ENCODE measurements at regions not wholly inside any gene's neighbourhood (a gene's known extent, or its start where the extent isn't known, plus 50 kb on each side); places are given as distances from the start of the nearest gene placed in this dataset.

GRCh38 chr11:113564527-113565130 is 89.4 kb upstream of the DRD2 start:
- Histone ChIP-seq H3K36me3 (ENCODE audit: control insufficient read depth in 2 of 3, insufficient read depth in 3 of 3, low read length in 3 of 3) (no peaks in the 10 kb centered on the region), H3K27me3 (ENCODE audit: control insufficient read depth, insufficient read depth, low read length) (no peaks in the 10 kb centered on the region), H3K9me3 (ENCODE audit: control insufficient read depth in 2 of 3, insufficient read depth in 1 of 3, low read length in 3 of 3) (no peaks in the 10 kb centered on the region), H3K27ac (ENCODE audit: low read depth in 2 of 2, low read length in 2 of 2) (no peak overlapping the region), H3K4me1 (ENCODE audit: control insufficient read depth in 2 of 3, insufficient read depth in 2 of 3, low read depth in 1 of 3, low read length in 3 of 3) (no peaks in the 10 kb centered on the region), H3K9ac (ENCODE audit: low read length in 3 of 3) (no peak overlapping the region), H3K4me3 (ENCODE audit: low read length in 3 of 3) (no peak overlapping the region)
- FAIRE-seq (no peak), DNase-seq (no peak)
- intact Hi-C loops (cut with DNase I) = no loop called here
- no peak for TF ChIP-seq CTCF (IDR thresholded peaks at IDR 0.05; ENCODE audit: borderline replicate concordance, extremely low read depth, insufficient read depth)

- no peak overlapping the region for H3K27ac ChIP-seq (ENCODE audit: low read depth in 2 of 2, low read length in 2 of 2)
- H3K36me3 ChIP-seq (ENCODE audit: control insufficient read depth in 2 of 3, insufficient read depth in 3 of 3, low read length in 3 of 3) = no peaks in the 10 kb centered on the region
- H3K4me1 ChIP-seq (ENCODE audit: control insufficient read depth in 2 of 3, insufficient read depth in 2 of 3, low read depth in 1 of 3, low read length in 3 of 3) = no peaks in the 10 kb centered on the region
- intact Hi-C loops (cut with DNase I) = no loop called here
- FAIRE-seq = no peak
- H3K27me3 ChIP-seq (ENCODE audit: control insufficient read depth, insufficient read depth, low read length) = no peaks in the 10 kb centered on the region
- H3K4me3 ChIP-seq (ENCODE audit: low read length in 3 of 3) = no peak overlapping the region
- no peak for DNase-seq
- no peak for TF ChIP-seq CTCF (IDR thresholded peaks at IDR 0.05; ENCODE audit: borderline replicate concordance, extremely low read depth, insufficient read depth)
- H3K9me3 ChIP-seq (ENCODE audit: control insufficient read depth in 2 of 3, insufficient read depth in 1 of 3, low read length in 3 of 3) = no peaks in the 10 kb centered on the region
- H3K9ac ChIP-seq (ENCODE audit: low read length in 3 of 3) = no peak overlapping the region
Observed at GRCh38 chr11:113563766-113564526, 88.7 kb upstream of the DRD2 start.

GRCh38 chr11:113562981-113563461 is 87.8 kb upstream of the DRD2 start:
- no peak for FAIRE-seq
- TF ChIP-seq CTCF (IDR thresholded peaks at IDR 0.05; ENCODE audit: borderline replicate concordance, extremely low read depth, insufficient read depth) = no peak
- no peaks in the 10 kb centered on the region for H3K27me3 ChIP-seq (ENCODE audit: control insufficient read depth, insufficient read depth, low read length)

More at GRCh38 chr11:113562981-113563461, 87.8 kb upstream of the DRD2 start:
- no peak for DNase-seq
- intact Hi-C loops (cut with DNase I) = no loop called here
- Histone ChIP-seq H3K4me1 (ENCODE audit: control insufficient read depth in 2 of 3, insufficient read depth in 2 of 3, low read depth in 1 of 3, low read length in 3 of 3) (no peaks in the 10 kb centered on the region), H3K4me3 (ENCODE audit: low read length in 3 of 3) (no peak overlapping the region), H3K36me3 (ENCODE audit: control insufficient read depth in 2 of 3, insufficient read depth in 3 of 3, low read length in 3 of 3) (no peaks in the 10 kb centered on the region), H3K9ac (ENCODE audit: low read length in 3 of 3) (no peak overlapping the region), H3K9me3 (ENCODE audit: control insufficient read depth in 2 of 3, insufficient read depth in 1 of 3, low read length in 3 of 3) (no peaks in the 10 kb centered on the region), H3K27ac (ENCODE audit: low read depth in 2 of 2, low read length in 2 of 2) (no peak overlapping the region)

All from kidney (tissue), 13 donors.